MM.1S (cell line): ENCODE measurements at regions not wholly inside any gene's neighbourhood (a gene's known extent, or its start where the extent isn't known, plus 50 kb on each side); places are given as distances from the start of the nearest gene placed in this dataset.

Experiments
- CTCF ChIP-seq: fragments of 300-600 bp; sonication (generic); IDR thresholded peaks from 2 replicates; pipeline ENCODE4 v1.5.1; 2016; ENCODE audit warnings: antibody characterized with exemption, low read length, mixed read lengths
- EZH2 ChIP-seq: fragments of 300-600 bp; sonication (generic); optimal IDR thresholded peaks from 2 replicates; pipeline ENCODE3; 2017; ENCODE audit warnings: low read depth, mild to moderate bottlenecking, antibody characterized with exemption, low read length, mixed read lengths

GRCh38 chr10:44811072-44811471 lies 100.1 kb upstream of the TMEM72 start:
- TF ChIP-seq EZH2 = no peak
- no peak for TF ChIP-seq CTCF
